Caki2 (cell line): ENCODE measurements at regions not wholly inside any gene's neighbourhood (a gene's known extent, or its start where the extent isn't known, plus 50 kb on each side); places are given as distances from the start of the nearest gene placed in this dataset.
"Not testable (repeated sequence)": the region's sequence is repeated elsewhere in the genome, so short reads cannot be mapped to it uniquely, and the experiment has no call there.

Source experiments
- DNase-seq: peaks from one replicate; pipeline ENCODE4 v3.0.0-alpha.2; 2015; ENCODE audit warnings: low read depth
- in situ Hi-C: cut with HindIII; loops from 2 replicates; pipeline ENCODE4 v1.10.0; 2016; ENCODE audit warnings: low sequenced_read_pairs, low pct_unique_long_range_greater_than_20kb, mixed read lengths

DNA sequence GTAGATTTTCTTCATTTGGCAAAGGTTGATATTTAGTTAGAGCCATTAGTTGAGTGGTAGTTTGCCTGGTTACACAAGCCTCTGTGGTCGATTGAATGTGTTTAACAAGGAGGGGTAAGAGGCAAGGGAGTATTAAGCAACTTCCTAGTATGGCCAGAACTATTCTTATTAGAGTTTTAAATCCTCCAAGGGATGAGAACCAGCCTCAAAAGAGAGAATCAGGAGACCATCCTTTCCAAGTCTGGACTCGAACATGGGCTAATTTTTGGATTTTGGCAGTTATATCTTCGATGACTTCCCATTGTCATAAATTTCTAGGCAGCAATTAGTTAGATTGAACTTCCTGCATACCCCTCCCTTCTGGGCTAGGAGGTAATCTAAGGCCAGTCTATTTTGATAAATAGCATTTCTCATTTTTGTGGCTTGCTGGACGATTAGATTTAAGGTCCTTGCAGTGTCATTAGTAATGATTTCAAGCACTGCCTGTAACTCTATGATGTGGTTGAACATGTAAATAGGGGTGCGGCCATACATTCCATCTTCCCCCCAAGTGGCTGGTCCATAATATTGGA is 219.5 kb upstream of the KCND2 start:
- DNase-seq: peak; percentile 30

GRCh38 chr7:120054376-120055100 is 218.4 kb upstream of the KCND2 start:
- no peak for DNase-seq
- in situ Hi-C loops: no loop called here

More for the DNA sequence above, 219.5 kb upstream of the KCND2 start:
- in situ Hi-C loops: no loop called here

DNA sequence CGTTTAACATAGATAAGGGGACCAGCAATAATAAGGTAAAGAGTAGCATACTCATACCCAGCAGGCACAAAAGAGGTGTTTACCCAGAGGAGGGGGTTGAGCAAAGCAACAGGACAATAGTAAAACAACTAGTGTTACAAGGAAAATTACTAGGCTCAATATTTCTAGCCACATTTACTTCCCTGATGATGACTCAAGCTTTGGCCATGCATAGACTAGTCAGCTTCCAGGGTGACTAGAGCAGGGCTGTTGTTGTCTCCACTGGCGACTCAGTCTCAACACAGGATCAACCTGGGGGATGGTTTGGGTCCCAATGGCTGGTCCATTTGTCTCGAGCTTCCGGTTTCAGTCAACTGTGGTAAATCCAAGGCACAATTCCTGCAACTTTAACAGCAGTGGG is 217.7 kb upstream of the KCND2 start:
- DNase-seq: peak; percentile 43

GRCh38 chr7:120056227-120056626 is 216.7 kb upstream of the KCND2 start:
- no peak for DNase-seq
- in situ Hi-C loops: no loop called here

More for the DNA sequence above, 217.7 kb upstream of the KCND2 start:
- in situ Hi-C loops: no loop called here

DNA sequence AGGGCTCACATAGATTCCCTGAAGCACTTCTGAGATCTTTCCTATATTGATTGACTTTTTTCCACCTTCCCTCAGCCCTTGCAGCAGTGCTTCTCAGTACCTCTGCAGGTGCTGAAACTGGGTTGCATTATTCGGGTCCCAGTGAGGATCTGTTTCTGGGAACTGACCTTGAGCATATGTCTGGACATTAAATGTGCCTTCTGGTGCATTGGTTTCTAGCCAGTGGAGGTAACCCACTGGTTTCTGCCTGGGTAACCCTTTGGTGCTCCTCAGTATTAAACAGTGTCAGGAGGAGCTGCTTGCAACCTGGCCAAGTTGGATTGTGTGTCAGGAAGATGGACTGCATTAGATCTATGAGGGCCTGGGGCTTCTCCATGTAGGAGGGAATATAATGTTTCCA is 213.3 kb upstream of the KCND2 start:
- in situ Hi-C loops: no loop called here
- DNase-seq: no peak

DNA sequence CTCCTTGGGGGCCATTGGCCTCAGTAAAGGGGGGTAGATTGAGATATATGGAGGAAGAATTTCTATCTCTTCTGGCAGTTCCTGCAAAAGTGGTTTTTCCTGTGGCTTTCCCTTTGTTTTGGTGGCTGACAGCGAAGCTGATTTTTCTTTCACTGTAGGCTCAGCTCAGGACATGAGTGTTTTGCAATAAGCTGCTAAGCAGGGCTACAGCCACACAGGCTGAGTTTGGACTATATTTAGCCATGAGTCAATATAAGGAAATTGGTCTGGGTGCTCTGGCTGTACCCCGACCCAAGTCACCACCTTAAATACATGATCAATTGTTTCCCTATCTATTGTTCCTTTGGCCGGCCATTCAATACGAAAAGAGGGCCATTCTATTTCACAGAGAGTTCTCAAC is 212.7 kb upstream of the KCND2 start:
- DNase-seq: no peak
- in situ Hi-C loops: no loop called here

GRCh38 chr7:120060875-120061274 is 212.1 kb upstream of the KCND2 start:
- in situ Hi-C loops: no loop called here
- no peak for DNase-seq

DNA sequence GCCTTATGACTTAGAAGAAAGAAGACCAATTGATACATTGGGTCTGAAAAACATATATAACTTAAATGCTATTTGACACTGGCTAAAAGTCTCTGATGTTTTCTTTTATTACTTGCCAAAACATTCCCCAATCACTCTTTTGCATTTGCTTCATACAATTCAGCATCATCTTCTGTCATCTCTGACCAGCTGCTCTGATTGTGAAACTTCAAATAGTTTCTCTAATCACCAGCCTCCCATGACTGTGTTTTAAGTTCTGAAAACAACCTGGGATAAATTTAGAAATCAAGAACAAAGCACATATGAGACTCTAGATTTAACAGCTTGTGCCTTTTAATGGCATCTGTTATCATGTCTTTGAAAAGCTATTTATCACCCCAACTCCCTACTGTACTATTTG is 208.4 kb upstream of the KCND2 start:
- DNase-seq: no peak
- in situ Hi-C loops: no loop called here

- DNase-seq, in situ Hi-C loops: not testable (repeated sequence)
Observed at GRCh38 chr7:120066898-120067297, 206.1 kb upstream of the KCND2 start.

DNA sequence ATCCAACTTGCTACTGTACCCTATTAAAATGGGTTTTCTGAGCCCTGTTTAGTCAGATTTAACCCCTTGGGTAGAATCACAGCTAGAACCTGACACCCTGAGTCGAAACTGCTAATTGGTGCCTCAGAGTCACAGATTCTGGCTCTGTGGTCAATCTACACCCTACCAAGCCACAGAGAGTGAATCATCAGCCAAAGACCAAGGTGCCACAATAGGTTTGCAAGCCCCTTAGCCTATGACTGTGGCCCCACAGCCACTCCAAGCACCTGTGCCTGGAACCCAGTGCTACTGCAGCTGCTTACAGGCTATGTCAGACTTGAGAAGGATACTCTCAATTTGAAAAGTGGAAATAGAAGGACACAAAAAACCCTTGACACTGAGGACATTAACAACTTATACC is 202.8 kb upstream of the KCND2 start:
- DNase-seq: no peak
- in situ Hi-C loops: no loop called here

DNA sequence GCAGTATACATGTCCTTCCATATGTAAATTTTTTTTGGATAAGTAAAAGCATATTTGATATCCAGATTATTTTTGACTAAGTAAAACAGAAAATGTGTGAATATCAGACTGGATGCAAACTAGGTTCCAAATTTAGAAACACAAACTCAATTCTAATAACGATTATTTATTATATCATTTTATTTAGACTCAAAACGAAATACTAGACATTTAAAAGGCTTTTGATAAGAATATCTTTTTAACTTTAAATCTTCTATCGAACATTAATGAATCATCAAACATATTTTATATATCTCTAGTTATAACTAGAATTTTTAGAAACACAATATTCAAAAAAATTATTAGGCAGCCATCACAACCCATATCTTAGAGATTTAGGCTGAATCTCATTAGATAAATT is 195.2 kb upstream of the KCND2 start:
- in situ Hi-C loops: no loop called here
- no peak for DNase-seq

GRCh38 chr7:120079022-120079421 is 194.0 kb upstream of the KCND2 start:
- no peak for DNase-seq
- in situ Hi-C loops: no loop called here

DNA sequence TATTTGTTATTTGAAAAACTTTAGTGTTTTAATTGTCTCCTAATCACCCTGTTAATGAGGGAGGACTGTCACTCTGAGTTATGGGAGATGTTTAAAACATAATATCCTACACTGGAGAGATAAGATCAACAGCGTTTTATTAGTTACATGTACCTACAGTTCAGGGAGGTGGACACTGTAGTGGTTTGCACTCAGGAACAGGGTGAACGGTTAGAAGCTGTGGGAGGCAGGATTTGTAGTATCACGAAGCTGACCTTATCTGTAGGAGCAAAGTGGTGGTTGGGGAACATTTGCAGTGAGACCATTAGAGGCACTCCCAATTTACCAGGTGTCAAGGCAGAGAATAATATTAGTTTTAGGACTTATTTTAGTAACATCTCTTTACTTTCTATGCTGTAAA is 193.3 kb upstream of the KCND2 start:
- in situ Hi-C loops: no loop called here

DNA sequence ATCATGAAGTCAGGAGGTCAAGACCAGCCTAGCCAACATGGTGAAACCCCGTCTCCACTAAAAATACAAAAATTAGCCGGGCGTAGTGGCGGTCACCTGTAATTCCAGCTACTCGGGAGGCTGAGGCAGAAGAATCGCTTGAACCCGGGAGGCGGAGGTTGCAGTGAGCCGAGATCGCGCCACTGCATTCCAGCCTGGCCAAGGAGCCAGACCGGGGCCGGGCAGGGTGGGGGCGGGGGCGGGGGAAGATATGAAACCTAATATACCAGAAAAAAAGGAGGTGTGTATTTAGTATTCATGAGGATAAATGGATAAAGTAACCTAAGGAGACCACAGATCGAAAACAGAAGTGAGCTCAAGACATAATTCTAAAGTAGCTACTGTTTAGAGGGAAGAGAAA is 186.5 kb upstream of the KCND2 start:
- DNase-seq, in situ Hi-C loops: not testable (repeated sequence)

More for the DNA sequence above, 193.3 kb upstream of the KCND2 start:
- DNase-seq: no peak

GRCh38 chr7:120089968-120090367 is 183.0 kb upstream of the KCND2 start:
- in situ Hi-C loops: no loop called here
- no peak for DNase-seq

DNA sequence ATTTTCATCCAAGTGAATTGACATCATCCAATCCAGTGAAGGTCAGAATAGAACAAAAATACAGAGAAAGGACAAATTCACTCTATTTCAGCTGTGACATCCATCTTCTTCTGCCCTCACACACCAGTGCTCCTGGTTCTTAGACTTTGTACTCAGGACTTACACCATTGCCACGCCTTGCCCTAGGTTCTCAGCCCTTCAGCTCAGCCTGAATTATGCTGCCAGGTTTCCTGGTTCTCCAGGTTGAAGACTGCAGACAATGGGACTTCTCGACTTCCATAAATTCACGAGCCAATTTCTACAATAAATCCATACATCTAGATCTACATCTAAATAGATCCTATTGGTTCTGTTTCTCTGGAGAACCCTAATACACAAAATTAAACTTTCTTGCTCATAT is 181.2 kb upstream of the KCND2 start:
- DNase-seq: no peak
- in situ Hi-C loops: no loop called here

- no peak for DNase-seq
- in situ Hi-C loops: no loop called here
Observed at GRCh38 chr7:120097020-120097419, 176.0 kb upstream of the KCND2 start.

GRCh38 chr7:120097774-120098173 is 175.2 kb upstream of the KCND2 start:
- in situ Hi-C loops: no loop called here
- DNase-seq: no peak

DNA sequence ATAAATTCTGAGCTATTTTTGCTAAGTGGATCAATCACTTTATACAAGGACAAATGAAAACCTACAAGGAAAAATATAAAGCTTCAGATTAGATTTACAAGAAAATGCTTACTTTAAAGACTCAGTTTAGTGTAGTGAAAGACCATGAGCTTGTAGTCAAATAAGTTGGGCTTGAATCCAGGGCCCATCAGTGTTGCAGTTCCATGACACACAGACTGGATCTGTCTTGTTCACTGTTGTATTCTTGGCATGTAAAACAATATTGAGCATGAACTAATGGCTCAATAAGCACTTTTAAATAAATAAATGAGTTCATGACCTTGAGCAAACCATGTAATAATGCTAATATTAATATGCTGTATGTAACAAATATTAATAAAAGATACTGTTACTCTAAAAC is 164.6 kb upstream of the KCND2 start:
- in situ Hi-C loops: no loop called here
- DNase-seq: no peak

DNA sequence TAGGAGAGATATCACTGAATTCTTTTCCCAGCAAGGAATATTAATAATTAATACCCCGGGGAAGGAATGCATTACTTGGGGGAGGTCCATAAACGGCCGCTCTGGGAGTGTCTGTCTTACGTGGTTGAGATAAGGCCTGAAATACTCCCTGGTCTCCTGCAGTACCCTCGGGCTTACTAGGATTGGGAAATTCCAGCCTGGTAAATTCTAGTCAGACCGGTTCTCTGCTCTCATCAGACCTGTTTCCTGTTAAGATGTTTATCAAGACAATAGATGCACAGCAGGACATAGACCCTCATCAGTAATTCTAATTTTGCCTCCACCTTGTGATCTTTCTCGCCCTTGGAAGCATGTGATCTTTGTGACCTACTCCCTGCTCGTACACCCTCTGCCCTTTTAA is 162.8 kb upstream of the KCND2 start:
- in situ Hi-C loops: no loop called here
- DNase-seq: no peak
